22Rv1 (cell line): ENCODE measurements at regions not wholly inside any gene's neighbourhood (a gene's known extent, or its start where the extent isn't known, plus 50 kb on each side); places are given as distances from the start of the nearest gene placed in this dataset.

Experiments used
- H3K27ac ChIP-seq: fragments of 450-650 bp; 2 replicates; pipeline ENCODE4 v1.5.1; 2017
- ZFX ChIP-seq: fragments of 450-650 bp; IDR thresholded peaks from 2 replicates; pipeline ENCODE4 v1.6.1; 2017; ENCODE audit warnings: antibody characterized with exemption, borderline replicate concordance
- TF ChIP-seq, protein P1 (sequence below): fragments of 450-650 bp; IDR thresholded peaks from 2 replicates; pipeline ENCODE4 v1.5.1; 2017; ENCODE audit warnings: mild to moderate bottlenecking

DNA sequence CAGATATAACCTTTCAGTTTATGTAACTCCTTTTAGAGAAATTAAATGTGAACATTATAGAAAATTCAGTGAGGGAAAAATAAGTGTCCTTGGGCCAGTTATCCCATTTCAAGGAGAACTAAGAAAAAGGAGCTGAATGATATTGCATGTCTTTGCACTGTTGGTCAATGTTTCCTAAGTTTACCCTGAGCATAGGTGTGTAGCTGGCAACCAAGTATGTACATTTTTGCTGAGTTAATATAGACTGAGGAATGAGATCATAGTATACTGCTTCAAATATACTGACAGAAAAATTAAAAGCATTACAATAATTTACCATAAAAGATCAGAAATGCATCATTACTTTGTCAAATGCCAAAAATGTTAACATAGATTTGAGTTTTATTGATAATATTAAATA lies 2128.7 kb upstream of the C9orf72 start:
- H3K27ac ChIP-seq = no peak overlapping the region
- TF ChIP-seq, protein P1, sequence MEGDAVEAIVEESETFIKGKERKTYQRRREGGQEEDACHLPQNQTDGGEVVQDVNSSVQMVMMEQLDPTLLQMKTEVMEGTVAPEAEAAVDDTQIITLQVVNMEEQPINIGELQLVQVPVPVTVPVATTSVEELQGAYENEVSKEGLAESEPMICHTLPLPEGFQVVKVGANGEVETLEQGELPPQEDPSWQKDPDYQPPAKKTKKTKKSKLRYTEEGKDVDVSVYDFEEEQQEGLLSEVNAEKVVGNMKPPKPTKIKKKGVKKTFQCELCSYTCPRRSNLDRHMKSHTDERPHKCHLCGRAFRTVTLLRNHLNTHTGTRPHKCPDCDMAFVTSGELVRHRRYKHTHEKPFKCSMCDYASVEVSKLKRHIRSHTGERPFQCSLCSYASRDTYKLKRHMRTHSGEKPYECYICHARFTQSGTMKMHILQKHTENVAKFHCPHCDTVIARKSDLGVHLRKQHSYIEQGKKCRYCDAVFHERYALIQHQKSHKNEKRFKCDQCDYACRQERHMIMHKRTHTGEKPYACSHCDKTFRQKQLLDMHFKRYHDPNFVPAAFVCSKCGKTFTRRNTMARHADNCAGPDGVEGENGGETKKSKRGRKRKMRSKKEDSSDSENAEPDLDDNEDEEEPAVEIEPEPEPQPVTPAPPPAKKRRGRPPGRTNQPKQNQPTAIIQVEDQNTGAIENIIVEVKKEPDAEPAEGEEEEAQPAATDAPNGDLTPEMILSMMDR = no peak
- TF ChIP-seq ZFX = no peak

DNA sequence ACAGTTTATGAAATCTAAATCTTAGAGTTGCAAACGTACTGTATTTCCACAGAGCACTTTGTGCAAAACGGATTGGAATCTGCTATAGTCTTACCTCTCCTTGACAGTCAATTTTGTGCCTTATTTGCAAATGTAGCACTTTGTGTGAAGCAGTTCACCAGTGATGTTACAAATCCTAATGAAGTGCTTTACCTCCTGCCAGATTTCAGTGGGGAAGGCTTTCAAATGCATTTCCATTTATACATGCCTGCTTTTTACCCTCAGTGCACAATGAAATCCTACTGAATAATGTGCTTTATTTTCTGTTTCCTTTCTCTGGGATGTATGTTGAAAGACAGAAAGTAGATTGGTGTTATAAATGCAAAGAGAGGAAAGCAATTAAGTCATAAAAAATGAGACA lies 2141.6 kb upstream of the C9orf72 start:
- no peak overlapping the region for H3K27ac ChIP-seq
- no peak for TF ChIP-seq ZFX
- TF ChIP-seq, protein P1 = no peak

DNA sequence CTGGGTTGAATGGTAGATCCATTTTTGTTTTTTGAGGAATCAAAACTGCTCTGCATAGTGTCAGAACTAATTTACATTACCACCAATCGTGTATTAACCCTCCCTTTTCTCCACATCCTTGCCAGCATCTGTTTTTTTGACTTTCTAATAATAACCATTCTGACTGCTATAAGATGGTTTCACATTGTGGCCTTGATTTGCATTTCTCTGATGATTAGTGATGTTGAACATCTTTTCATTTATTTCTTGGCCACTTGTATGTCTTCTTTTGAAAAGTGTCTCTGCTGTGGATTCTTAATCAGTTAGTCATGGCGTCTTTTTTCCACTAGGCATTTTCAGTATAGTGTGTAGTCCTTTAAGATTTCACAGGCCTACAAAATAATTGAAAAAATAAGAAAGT lies 2144.3 kb upstream of the C9orf72 start:
- TF ChIP-seq, protein P1 = no peak
- no peak for TF ChIP-seq ZFX
- no peak overlapping the region for H3K27ac ChIP-seq

DNA sequence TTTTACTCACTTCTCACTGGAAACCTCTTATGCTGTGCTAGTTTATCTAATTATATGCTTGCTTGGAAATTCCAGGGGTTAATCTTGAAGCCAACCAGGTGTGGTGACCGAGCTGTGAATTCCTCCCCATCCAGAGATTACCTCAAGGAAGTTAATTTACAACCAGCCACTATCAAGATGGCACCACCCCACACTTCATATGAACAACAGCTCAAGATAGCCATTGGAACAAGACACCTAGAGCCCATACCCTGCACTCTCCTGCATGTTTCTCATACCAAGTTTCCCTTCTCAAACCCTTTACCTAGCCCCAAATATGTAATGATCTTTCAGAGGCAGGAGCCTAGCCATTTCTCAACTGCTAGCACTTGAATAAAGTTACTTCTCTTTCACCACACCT lies 2156.9 kb upstream of the C9orf72 start:
- H3K27ac ChIP-seq = no peak overlapping the region
- TF ChIP-seq, protein P1 = no peak
- TF ChIP-seq ZFX = no peak

DNA sequence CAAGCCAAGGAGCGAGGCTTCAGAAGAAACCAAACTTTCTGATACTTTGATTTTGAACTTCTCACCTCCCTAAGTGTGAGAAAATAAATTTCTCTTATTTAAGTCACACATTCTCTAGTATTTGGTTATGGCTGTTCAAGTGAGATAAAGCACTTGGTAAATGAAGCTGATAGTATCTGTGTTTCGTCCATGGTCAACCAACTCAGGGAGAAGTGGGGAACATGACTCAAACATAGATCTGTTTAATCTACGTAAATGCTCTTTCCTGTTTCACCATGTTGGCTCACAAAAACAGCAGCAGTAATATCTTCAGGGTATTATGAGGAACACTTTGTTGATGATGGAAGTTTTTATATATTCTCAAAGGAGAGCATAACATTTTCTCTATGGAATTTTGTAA lies 2167.2 kb upstream of the C9orf72 start:
- TF ChIP-seq, protein P1 = no peak
- TF ChIP-seq ZFX = no peak
- no peak overlapping the region for H3K27ac ChIP-seq

DNA sequence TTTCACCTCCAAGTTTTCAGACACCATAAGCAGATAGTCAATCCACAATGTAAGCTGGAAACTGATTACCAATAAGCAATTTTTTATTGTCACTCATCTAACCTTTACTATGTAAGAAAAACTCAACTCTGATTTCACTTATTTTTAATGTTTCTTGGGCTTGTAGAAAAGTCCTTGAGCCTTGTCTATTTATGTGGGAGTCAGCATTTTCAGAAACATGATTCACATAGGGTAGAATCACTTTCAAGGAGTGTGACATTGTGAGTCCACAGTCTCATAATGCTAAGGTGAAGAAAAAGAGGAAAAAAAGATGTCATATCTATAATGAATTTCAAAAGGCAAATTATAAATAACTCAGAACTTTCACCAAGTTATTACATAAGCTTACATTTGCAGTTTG lies 2167.9 kb upstream of the C9orf72 start:
- TF ChIP-seq ZFX = no peak
- TF ChIP-seq, protein P1 = no peak
- no peak overlapping the region for H3K27ac ChIP-seq

DNA sequence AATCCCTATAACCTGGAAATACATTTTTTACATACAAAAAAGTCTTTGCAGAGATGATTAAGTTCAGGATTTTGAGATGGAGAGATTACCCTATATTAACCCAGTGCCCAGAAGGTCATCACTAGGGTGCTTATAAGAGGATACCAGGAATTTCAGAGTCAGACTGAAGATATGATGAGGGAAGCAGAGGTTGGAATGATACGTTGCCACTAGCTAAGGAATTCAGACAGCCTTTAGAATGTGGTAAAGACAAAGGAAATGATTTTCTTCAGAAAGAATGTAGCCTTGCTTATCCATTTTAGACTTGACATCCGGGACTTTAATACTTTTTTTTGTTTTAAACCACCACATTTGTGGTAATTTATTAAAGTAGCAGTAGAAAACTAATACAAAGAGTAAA lies 2176.8 kb upstream of the C9orf72 start:
- H3K27ac ChIP-seq = no peak overlapping the region
- TF ChIP-seq, protein P1 = no peak
- no peak for TF ChIP-seq ZFX
